AG08395 (cell line): ENCODE measurements at regions not wholly inside any gene's neighbourhood (a gene's known extent, or its start where the extent isn't known, plus 50 kb on each side); places are given as distances from the start of the nearest gene placed in this dataset.
"Not testable (repeated sequence)": the region's sequence is repeated elsewhere in the genome, so short reads cannot be mapped to it uniquely, and the experiment has no call there.

ENCODE experiments used
- DNase-seq: peaks from one replicate; pipeline ENCODE4 v3.0.0; 2012; ENCODE audit warnings: mixed read lengths, low spot score

- no peak for DNase-seq
Measured at GRCh38 chr20:12458241-12458640, 540.5 kb downstream of the BTBD3 start.

DNA sequence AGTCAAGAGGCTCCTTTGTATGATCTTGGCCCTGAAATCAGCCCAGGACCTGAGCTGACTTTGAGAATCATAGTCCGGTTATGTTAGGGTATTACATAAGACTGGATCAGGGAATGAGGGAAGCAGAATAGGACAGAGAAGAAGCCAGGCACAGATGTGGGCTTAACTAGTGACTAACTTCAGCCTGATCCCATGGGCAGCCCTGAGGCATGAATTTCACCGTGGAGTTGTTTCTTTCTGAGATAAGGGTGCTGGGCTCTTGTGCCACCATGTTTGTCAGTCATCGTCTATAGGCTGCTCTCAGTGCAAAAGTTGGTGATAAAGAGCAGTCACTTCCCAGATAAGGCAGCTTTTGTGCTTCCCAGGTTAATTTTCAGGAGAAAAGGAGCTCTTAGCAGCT, 544.7 kb upstream of the SPTLC3 start:
- no peak for DNase-seq

GRCh38 chr20:12466915-12467314, 541.9 kb upstream of the SPTLC3 start:
- DNase-seq = no peak

GRCh38 chr20:12467758-12468157, 541.0 kb upstream of the SPTLC3 start:
- no peak for DNase-seq

DNA sequence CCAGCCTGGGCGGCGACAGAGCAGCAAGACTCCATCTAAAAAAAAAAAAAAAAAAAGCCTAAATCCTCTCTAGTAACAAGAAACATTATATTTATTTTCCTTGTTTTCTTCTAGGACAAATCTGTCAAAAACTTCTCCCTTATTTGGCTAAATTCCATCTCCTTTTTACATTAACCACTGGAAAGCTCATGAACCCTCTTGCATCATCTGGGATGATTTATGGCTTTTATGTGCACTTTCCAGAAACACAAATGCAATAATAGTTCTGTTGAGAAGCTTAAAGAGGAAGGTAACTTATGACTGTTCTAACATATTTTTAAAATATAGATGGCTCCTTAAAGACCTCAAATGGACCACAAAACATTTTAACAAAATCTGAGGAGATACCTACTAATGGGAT, 526.1 kb upstream of the SPTLC3 start:
- no peak for DNase-seq

DNA sequence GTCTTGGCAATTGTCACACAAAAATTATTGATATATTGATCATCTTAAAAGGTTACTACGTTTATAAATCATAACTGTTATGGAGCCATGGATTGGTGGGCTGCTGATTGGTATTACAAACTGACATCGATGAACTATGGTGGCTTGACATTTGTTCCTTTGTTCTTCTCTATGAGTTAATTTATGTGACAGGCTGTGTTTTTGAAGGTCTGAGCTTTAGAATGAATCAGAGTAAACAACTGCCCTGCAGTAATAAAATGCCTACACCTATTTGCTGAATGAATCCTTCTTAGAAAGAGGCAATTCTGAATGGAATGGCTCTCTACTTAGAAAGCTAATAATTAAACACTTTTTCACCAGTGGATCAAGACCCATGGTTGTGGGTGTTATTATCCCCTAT, 506.3 kb upstream of the SPTLC3 start:
- no peak for DNase-seq

- no peak for DNase-seq
Measured at GRCh38 chr20:12504779-12505178, 504.0 kb upstream of the SPTLC3 start.

- no peak for DNase-seq
Measured at GRCh38 chr20:12511499-12511898, 497.3 kb upstream of the SPTLC3 start.

- DNase-seq = no peak
Measured at GRCh38 chr20:12512755-12513154, 496.0 kb upstream of the SPTLC3 start.

GRCh38 chr20:12528104-12528503, 480.7 kb upstream of the SPTLC3 start:
- no peak for DNase-seq

GRCh38 chr20:12528591-12529041, 480.2 kb upstream of the SPTLC3 start:
- no peak for DNase-seq

DNA sequence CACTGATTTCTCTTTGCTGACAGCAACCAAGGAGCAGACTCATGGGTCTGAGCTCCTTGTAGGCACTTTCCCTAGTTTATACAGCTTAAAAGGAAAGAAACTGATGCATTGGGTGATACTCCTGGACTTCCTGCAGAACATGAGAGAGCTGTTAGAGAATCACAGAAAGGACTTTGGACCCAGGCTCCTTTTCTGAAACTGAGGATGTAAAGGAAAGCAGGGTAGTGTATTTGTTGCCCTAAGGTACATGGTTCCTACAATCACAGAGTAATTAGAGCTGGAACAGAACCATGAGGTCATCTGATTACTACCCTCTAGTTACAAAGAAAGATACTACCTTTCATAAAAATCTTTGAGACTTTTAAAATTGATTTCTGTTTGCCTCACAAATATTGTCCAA, 477.1 kb upstream of the SPTLC3 start:
- no peak for DNase-seq

DNA sequence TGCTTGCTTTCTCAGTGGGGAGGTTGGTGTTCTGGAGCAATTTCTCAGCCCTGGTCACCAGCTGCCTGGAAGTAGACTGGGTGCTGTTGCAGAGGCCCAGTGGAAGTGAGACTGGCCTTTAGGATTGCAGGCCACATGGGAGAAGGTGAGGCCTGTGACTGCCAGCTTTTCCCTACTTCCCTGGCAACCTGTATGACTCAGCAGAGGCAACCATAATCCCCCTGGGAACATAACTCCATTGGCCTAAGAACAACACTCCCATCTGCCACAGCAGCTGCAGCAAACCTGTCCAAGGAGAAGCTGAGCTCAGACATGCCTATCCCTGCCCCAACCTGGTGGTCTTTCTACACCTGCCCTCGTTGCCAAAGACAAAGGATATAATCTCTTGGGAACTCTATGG, 473.5 kb upstream of the SPTLC3 start:
- no peak for DNase-seq

DNA sequence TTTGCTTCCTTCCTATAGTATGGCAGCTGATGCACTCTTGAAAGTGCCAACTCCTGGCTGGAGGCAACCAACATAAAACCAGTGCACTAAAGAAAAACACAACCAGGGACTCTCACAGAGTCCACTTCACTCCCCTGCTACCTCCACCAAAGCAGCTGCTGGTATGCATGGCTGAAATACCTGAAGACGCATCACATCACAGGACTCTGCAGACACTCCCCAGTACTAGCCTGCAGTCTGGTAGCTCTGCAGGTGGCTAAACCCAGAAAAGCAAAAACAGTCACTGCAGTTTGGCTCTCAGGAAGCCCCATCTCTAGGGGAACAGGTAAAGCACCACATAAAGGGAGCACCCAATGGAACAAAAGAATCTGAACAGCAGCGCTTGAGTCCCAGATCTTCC, 473.0 kb upstream of the SPTLC3 start:
- no peak for DNase-seq

GRCh38 chr20:12554426-12554825, 454.3 kb upstream of the SPTLC3 start:
- DNase-seq = no peak

GRCh38 chr20:12555369-12555768, 453.4 kb upstream of the SPTLC3 start:
- DNase-seq = no peak

- DNase-seq = not testable (repeated sequence)
Measured at GRCh38 chr20:12555849-12556248, 452.9 kb upstream of the SPTLC3 start.

- DNase-seq = no peak
Measured at GRCh38 chr20:12557224-12557623, 451.5 kb upstream of the SPTLC3 start.

DNA sequence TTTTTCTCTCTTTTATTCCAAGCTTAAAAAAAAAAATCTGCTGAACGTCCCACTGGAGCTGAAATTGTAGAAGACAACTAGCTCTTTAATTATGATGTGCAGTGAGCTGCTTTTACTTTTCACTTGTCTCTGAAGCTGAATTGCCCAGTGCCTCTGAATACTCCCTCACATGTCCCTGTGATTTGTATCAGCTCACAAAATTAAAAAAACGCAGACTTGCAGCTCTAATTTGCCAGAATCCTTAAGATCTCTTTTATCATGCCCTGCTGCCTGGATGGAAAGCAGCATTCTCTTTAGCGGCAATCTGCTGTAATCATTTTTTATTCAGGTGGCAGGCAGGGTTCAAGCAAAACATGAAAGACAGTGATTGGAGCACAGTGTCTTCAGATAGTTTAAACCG, 443.8 kb upstream of the SPTLC3 start:
- no peak for DNase-seq

- no peak for DNase-seq
Measured at GRCh38 chr20:12566596-12566995, 442.2 kb upstream of the SPTLC3 start.

GRCh38 chr20:12570371-12570770, 438.4 kb upstream of the SPTLC3 start:
- no peak for DNase-seq

GRCh38 chr20:12573442-12573841, 435.3 kb upstream of the SPTLC3 start:
- no peak for DNase-seq

- DNase-seq = no peak
Measured at GRCh38 chr20:12575352-12576095, 433.2 kb upstream of the SPTLC3 start.

DNA sequence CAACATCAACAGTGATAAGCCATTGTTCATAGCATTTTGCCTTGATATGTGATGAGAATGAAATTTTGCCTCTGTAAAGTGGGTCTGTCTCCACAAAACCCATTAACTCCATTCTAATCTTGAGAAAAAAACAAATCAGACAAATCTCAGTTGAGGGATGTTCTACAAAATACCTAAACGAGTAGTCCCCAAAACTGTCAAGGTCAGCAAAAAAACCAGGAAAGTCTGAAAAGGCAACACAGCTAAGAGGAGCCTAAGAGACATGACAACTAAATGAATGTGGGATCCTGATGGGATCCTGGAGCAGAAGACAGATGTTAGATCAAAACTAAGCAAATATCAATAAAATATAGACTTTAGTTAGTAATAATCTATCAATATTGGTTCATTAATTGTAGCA, 431.6 kb upstream of the SPTLC3 start:
- DNase-seq = no peak
